ACHN (cell line): ENCODE measurements at regions not wholly inside any gene's neighbourhood (a gene's known extent, or its start where the extent isn't known, plus 50 kb on each side); places are given as distances from the start of the nearest gene placed in this dataset.

Source experiments
- DNase-seq: peaks from one replicate; pipeline ENCODE4 v3.0.0-alpha.2; 2015
- in situ Hi-C: cut with HindIII; loops from 2 replicates; pipeline ENCODE4 v1.10.0; 2017; ENCODE audit warnings: low sequenced_read_pairs, low pct_ligation_motif_present, low pct_unique_long_range_greater_than_20kb

- no peak for DNase-seq
- in situ Hi-C loops: no loop called here
These were observed 486.5 kb downstream of the COG6 start for GRCh38 chr13:40141859-40142555.

GRCh38 chr13:40143106-40143505, 487.6 kb downstream of the COG6 start:
- DNase-seq: no peak
- in situ Hi-C loops: no loop called here

GRCh38 chr13:40143559-40143958, 488.1 kb downstream of the COG6 start:
- in situ Hi-C loops: no loop called here
- DNase-seq: no peak

GRCh38 chr13:40145139-40145538, 489.7 kb downstream of the COG6 start:
- in situ Hi-C loops: no loop called here

GRCh38 chr13:40146063-40146462, 490.6 kb downstream of the COG6 start:
- in situ Hi-C loops: no loop called here
- DNase-seq: no peak

More at GRCh38 chr13:40145139-40145538, 489.7 kb downstream of the COG6 start:
- no peak for DNase-seq

- no peak for DNase-seq
- in situ Hi-C loops: no loop called here
These were observed 491.2 kb downstream of the COG6 start for GRCh38 chr13:40146611-40147117.

- DNase-seq: no peak
- in situ Hi-C loops: no loop called here
These were observed 492.6 kb downstream of the COG6 start for GRCh38 chr13:40148101-40148500.

- in situ Hi-C loops: no loop called here
- no peak for DNase-seq
These were observed 493.3 kb downstream of the COG6 start for GRCh38 chr13:40148742-40149141.

- in situ Hi-C loops: no loop called here
- DNase-seq: peak; percentile 31
These were observed 494.3 kb downstream of the COG6 start for GRCh38 chr13:40149611-40150274.

GRCh38 chr13:40151673-40152072, 496.2 kb downstream of the COG6 start:
- in situ Hi-C loops: no loop called here
- no peak for DNase-seq

- DNase-seq: peak; percentile 72
- in situ Hi-C loops: no loop called here
These were observed 496.7 kb downstream of the COG6 start for GRCh38 chr13:40152145-40152544.

- no peak for DNase-seq
- in situ Hi-C loops: no loop called here
These were observed 497.5 kb downstream of the COG6 start for GRCh38 chr13:40152922-40153321.

- in situ Hi-C loops: no loop called here
- no peak for DNase-seq
These were observed 498.1 kb downstream of the COG6 start for GRCh38 chr13:40153516-40153915.

GRCh38 chr13:40155201-40155600, 499.7 kb downstream of the COG6 start:
- DNase-seq: no peak
- in situ Hi-C loops: no loop called here

GRCh38 chr13:40158218-40158617, 502.8 kb downstream of the COG6 start:
- no peak for DNase-seq
- in situ Hi-C loops: no loop called here

- no peak for DNase-seq
- in situ Hi-C loops: no loop called here
These were observed 503.3 kb downstream of the COG6 start for GRCh38 chr13:40158757-40159156.

GRCh38 chr13:40159736-40160135, 504.3 kb downstream of the COG6 start:
- in situ Hi-C loops: no loop called here
- no peak for DNase-seq

- DNase-seq: no peak
- in situ Hi-C loops: no loop called here
These were observed 505.3 kb downstream of the COG6 start for GRCh38 chr13:40160618-40161350.

GRCh38 chr13:40161351-40161810, 505.1 kb downstream of the FOXO1 start:
- in situ Hi-C loops: no loop called here
- DNase-seq: no peak
